GM12865 (cell line): ENCODE measurements at regions not wholly inside any gene's neighbourhood (a gene's known extent, or its start where the extent isn't known, plus 50 kb on each side); places are given as distances from the start of the nearest gene placed in this dataset.

Experiments used
- DNase-seq: peaks from one replicate; pipeline ENCODE4 v3.0.0; 2010; ENCODE audit warnings: low read depth
- H3K4me3 ChIP-seq: 2 replicates; pipeline ENCODE4 v1.5.1; 2011; ENCODE audit warnings: mild to moderate bottlenecking, low read depth, low read length, control low read depth
- CTCF ChIP-seq: IDR thresholded peaks from 2 replicates; pipeline ENCODE4 v1.5.1; 2011; ENCODE audit warnings: low read length, control low read depth, low read depth, inconsistent platforms; ENCODE audit not compliant: insufficient read depth; ENCODE audit errors: missing control alignments

- DNase-seq, result no peak
- TF ChIP-seq CTCF, result no peak
- no peak overlapping the region for H3K4me3 ChIP-seq
These were observed 51.0 kb upstream of the CA10 start for GRCh38 chr17:52209507-52209906.
